HG03342 (cell line): ENCODE measurements at regions not wholly inside any gene's neighbourhood (a gene's known extent, or its start where the extent isn't known, plus 50 kb on each side); places are given as distances from the start of the nearest gene placed in this dataset.
A peak's percentile ranks its signal among the peaks of the same experiment; 100 is the strongest.

Experiments used
- ATAC-seq: cut with Tn5 transposase; IDR thresholded peaks from one replicate; pipeline ENCODE4 v1.9.1; 2021; ENCODE audit warnings: mild to moderate bottlenecking, moderate library complexity; ENCODE audit not compliant: unreplicated experiment

DNA sequence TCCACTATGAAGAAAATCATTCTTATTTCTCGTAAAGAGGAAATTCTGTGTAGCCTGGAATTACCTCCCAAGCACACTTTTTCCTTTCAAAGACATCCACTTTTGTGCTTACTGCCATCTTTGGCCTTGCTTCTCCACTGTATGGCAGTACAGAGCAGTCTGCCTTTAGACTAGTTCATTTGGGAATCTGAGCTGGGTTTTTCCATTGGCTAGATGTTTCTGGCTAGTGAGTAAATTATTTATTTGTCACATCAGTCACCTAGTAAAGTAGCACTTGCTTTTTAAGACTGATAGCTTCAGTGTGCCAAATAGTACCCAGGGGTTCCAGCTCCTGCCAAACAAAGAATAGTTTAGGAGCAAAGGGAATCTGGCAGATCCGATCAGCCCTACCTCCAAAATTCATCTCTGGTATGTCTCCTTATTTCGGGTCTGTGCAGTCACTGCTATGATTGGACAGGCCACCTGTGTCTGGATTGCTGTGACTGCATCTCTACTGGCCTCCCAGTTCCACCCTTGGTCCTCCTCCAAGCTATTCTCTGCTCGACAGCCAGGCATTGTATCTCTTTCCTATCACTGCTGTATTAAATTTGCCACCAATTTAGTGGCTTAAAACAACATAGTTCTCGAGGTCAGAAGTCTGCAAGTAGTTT is 97.6 kb downstream of the NUDT12 start:
- no peak for ATAC-seq

DNA sequence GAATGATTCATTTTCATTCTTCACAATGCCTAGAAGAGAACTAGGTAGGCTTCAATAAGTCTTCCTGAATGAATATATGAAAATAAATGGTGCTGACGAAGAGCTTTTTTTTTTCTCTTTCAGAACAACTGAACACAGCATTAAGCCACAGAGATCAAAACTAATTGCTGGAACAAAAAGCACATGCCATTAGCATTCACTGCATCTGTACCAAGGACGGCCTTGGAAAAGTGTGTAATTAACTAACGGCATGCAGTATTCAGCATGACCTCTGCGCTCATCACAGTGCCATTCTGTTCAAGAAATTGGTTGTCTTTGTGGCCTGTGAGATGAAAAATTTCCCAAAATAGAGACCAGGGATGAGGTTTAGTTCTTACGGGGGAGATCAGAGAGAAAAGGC is 99.3 kb downstream of the NUDT12 start:
- no peak for ATAC-seq

DNA sequence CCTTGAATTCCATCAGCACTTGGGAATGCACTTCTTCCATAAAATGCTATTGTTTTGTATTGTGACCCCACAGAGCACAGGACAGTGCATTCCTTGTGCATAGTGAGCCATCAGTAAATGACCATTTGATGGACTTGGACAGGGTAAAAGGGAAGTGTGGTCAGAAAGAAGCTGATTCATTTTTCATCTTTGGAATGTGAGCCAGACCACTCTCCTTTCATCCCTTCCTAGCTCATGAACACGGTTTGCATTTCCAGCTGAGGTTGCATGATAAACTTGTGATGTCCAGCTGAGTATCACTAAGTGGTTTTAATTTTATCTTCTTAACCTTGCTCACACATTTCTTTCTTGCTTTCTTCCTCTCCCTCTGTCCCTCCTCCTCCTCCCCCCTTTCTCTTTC is 101.3 kb downstream of the NUDT12 start:
- ATAC-seq: no peak

DNA sequence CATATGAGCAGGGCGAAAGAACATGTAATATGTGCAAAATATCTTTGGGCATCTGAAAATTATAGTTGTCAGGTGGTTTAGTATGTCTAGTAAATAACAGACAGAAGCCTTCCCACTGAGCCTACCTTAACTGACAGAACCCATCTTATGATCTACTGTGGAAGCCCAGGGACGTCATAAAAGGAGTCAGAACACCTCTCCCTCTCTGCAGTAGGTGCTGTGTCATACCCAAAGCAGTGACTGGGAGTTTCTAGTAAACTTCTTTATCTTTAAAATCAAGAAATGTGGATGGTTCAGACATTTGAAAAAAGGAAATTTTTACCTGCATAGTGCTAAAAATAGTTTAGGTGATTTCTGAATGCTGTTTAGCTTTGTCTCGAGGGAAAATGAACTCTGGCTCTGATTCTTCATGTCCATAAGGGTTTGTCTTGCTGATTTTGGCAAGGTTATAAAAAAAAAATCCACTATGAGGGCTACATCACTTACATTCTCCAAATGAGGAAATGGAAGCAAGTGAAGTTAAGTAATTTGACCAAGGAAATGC is 104.0 kb downstream of the NUDT12 start:
- ATAC-seq: no peak

DNA sequence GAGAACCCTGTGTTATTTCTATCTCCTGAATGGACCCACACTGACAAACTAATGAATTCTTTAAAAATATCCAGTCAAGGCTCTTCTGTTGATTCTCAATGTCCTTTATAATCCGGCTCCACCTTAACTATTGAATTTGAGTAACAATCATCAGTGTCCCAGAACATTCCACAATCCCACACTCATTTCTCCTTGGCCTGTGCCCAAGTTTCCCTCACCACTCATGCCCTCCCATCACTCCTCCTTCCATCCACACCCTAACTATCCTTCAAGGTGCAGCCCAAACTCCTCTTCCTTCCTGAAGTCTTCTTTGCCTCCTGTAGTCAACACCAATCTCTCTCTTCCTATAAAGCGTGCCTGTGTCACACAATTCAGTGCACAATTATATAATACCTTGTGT is 106.1 kb downstream of the NUDT12 start:
- ATAC-seq: no peak

DNA sequence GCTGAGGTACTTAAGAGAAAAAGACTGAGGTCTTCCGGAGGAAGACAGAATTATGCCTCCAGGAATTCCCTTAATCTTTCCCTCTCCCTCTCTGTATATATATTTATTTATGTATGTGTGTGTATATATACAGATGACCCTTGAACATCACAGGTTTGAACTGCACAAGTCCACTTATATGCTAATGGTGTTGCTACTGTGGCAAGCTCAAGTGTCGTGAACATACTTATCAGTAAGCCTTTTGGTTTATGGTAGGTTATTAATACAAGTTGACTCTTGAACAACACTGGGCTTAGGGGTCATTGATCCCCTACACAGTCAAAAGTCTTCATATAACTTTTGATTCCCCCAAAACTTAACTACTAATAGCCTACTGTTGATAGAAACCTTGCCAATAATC is 106.8 kb downstream of the NUDT12 start:
- ATAC-seq: no peak

DNA sequence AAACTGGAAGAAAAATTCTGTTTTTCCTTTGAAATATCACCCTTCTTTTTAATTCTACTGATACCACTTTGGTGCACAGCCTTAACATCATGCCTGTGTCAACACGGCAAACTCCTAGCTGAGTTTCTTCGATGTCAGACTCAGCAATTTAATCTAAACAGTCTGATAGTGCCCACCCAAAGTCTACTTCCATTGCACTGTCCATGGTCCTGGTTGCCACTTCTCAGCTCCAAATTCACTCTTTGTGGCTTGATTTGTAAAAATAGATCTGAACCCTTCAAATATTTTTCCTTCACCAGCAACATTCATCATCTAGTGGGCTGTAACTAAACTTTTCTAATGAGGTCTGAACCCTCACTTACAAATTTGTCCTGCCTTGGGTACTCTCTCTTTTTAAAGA is 107.8 kb downstream of the NUDT12 start:
- no peak for ATAC-seq

DNA sequence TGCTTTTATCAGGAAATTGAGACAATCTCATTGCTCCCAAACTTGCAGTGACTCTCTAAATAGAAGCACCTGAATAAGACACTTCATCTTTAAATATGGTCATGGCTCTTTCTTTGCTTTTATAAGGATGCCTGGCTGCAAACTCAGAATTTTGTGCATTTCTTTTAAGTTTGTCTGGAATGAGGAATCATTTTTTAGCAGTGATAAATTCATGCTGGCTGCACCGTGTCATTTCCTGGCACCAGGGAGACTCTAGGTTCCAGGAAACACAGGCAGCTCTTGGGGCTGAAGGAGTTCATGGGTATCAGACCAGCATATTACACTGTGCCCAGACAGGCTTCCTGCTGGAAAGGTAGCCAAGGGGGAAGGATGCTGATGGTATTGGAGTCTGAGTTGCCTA is 109.9 kb downstream of the NUDT12 start:
- no peak for ATAC-seq

DNA sequence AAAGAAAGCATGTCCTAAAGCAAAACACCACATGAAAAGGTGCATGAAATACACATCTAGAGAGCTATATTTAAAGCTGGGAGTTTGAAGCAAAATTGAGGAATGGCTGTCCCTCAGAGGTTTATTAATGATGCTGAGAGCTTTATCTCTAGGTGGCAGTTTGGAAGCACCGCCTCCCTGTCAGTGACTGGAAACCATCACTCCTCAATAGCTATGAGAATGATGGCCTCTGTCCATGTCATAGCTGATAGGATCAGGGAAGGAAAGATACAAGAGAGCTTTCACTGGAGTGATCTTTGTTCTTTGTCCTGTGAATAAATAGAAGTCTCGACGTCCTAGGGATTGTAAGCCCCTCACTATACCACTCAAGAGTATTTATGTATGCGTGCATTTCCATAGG is 110.5 kb downstream of the NUDT12 start:
- ATAC-seq: no peak

DNA sequence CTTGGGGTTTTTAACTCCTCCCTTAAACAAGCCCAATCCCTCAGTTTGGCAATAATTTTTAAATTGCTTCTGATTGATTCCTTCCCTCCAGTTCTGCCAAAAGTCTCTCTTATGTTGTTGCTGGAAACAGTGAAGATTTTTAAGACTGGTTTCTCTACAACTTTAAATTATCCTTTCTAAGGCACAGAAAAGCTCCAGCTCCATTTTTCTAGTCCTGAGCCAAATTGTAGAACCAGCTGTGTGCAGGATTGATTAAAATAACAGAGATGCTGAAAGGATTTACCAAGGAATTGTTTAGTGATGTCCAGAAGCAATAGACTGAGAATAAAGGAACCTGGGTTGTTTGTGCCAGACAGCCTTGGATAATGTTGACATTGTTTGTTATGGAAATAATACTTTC is 111.3 kb downstream of the NUDT12 start:
- no peak for ATAC-seq

DNA sequence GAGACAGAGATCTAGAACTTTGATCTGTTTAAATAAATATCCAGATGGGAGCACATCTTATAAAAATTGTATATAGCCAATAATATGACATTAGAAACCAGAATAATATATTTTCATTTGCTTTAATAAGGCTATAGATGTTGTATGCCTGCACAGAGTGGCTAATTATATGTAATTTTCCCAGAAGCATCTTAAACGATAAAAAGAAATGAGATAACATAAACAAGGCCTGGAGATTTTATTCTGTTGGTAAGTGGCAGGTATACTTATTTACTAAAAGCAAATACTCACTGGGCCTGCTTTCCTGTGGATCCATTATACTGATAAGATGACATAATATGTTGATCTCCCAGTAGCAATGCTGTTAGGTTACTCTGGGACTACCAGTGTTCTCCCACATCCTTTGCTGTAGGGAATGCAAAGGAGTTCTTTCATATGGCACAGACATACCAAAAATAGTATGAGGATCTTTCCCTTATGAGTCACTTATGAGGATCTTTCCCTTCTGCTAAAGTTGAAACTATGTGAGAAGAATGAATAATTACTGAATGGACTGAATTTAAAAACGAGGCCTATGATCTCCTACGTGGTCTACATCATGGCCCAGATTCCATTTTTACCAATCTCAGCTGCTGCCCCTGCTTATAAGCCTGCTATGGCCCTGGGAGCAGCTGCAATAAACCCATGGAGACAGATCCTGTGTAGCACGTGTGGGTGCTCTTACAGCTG is 112.1 kb downstream of the NUDT12 start:
- no peak for ATAC-seq

DNA sequence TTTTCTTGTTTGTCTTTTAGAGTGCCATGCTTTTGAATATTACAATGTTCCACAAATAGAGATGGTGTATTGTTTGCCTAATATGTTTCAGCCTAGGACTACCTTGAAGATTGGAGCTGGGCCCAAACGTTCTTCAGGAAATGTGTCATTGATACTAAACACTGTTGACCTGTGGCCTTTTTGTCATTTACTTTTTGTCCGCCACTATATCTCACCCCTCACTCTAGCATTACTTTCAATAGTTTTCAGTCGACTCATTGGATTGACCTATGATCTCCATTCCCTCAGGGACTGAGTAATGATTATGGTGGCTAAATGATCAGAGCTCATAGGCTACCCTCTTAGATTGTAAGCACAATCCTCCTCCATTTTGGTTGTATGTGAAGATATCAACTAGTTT is 115.8 kb downstream of the NUDT12 start:
- ATAC-seq: no peak

DNA sequence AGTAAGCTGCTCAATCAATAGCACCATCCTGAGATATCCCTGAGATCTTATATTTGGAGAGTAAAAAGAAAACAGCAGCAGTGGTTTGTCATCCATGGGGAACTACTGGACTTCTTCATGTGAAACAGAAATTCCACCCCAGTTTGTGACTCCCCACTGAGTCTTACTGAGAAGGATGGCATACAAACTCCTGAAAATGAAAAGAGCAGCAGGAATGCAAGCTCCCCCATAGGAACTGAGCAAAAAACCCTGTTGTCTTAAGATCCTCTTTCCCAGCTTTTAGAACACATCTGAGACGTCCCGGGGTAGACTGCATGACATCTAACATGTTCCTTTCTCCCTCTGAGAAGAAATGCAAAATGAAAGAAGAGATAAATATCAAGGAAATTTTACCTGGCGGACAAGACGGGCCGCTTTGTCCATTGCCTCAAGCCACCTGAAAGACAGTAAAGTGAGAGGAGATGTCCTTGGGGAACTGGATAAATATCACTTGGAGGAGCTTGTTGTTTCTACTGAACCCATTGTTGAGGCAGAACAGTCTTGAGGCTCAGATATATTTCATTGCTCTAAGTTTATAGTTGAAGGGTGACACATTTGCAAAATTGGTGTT is 117.1 kb downstream of the NUDT12 start:
- no peak for ATAC-seq

DNA sequence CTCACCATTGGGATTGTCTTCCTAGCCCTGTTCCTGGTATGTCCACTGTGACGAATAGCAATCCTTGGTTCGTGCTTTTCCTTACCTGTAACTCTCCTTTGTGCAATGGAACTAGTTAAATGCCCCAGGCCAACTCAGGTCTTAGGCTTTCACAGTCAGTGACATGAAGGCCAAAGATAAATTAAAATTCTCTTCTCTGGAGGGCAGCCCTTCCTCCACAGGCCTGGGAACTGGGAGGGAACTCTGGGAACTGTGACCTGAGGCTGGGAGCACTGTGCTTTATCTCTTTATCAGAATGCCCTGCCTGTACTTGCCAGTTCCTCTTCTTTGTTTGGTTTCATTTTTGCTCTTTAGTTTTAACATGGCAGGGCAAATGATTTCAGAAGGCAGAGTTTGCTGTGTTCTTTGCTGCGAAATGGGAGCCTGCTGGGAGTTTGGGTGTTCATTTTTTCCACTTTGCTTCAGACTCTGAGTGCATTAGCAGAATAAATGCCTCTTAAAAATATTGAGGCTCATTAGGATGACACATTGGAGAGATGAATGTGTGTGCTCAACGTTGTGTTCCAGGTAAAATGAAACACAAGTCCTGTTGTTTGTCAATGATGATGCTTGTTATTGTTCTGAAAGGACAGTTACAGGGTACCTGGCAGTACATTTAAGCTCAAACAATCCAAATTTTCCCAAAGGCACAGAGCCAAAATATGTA is 118.1 kb downstream of the NUDT12 start:
- ATAC-seq: peak; percentile 65

DNA sequence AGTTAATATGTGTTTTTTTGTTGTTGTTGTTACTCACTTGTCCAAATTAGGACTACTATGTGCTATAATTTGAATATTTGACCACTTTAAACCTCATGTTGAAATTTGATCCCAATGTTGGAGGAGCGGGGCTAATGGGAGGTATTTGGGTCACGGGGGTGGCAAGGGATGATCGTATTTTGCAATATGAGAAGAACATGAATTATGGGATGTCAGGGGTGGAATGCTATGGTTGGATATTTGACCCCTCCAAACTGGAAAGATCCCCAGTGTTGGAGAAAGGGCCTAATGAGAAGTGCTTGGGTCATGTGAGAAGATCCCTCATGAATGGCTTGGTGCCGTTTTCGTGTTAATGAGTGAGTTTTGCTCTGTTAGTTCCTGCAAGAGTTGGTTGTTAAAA is 119.8 kb downstream of the NUDT12 start:
- no peak for ATAC-seq

DNA sequence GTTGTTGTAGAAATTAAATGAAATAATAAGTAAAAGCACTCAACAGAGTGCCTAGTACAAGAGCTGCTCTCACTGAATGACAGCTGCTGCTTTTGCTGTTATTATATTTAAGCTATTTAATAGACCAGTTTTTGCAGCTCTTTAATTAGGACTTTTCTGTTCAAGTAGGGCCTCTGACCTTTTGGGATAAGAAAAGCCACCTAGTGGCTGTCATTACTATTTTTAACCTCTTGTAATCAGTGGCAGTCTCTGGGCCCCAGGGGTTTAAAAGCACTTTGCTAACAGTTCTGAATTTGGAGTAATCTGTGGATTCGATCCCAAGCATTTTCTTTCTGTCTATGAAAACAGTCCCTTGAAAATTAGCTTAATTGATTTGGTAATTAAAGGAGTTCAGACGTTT is 121.1 kb downstream of the NUDT12 start:
- ATAC-seq: no peak

DNA sequence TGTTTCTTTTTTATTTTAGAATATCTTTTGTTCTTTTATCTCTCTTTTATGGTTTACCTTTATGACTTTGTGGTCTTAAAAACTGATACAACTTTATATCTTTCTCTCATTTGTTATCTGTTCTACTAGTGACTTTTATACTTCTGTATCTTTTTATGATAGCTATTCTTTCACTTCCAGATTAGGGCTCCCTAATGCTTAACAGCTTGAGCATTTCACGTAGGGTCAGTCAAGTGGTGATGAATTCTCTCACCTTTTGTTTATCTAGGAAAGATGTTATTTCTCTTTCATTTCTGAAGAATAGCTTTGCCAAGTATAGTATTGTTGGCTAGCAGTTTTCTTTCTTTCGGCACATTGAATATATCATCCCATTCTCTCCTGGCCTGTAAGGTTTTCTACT is 123.6 kb downstream of the NUDT12 start:
- ATAC-seq: no peak

DNA sequence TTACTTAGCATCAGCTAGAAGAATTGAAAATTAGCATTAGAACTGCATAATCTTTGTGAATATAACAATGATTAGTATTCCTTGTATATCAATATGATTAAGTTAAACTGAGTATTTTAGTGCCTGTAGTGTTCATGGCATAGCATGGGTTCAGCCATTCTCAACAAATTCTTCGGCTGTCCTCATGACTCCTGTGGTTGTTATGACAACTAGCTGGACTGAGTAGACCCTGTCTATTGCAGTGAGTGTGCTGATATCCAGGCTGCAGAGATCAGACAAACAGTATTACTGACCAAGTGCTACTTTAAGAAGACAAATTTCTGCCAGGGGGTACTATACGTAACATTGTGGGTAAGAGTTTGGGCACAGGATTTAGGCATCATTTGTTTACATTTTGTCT is 125.9 kb downstream of the NUDT12 start:
- ATAC-seq: no peak

DNA sequence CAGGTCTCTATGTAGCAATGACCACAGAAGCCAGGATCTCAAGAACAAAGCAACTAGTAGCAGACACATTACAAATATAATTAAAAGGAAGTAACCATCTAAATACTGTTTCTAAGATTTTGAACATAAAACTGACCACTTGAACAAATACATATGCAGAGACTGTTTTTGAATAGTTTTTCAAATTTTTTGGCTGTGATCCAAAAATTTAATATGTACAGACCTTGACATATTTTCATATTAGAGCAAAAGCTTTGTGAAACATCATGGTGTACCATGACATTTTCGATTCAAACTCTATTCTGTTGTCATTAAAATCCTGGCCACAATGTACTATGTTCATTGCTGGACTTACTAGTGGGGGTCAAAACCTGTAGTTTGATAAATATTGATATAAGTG is 126.5 kb downstream of the NUDT12 start:
- ATAC-seq: no peak

DNA sequence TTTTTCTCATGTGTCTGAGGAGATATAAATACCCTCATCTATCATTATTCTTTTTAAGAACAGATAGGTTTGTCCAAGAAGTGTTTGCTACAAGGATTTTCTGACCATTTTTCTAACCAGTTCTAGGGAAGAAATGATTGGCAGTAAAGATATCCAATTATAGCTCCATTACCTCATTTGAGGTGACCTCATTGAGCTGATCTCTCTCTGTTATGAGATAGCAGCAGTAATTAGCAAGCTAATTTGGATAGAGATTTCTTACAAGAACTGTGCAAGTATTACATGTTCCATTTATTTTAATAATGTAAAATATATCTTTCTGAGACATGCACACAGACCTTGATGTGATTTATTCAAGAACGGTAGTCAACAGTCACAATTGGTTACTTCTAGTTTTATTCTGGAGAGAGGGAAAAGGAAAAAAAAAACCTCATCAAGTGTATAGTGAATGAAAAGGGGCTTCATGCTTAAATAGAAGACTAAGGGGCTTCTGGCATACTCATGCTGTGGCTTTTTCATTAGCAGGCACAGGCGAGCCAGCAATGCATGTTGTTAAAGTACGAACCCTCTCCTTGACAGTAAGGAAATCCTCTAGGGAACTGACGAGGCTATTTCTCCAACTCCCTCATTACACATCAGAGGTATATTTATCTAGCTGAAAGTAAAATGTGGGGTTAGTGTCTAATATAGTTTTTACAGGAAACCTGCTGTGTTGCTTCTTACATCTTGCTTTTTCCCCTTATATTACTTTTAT is 127.3 kb downstream of the NUDT12 start:
- ATAC-seq: no peak

DNA sequence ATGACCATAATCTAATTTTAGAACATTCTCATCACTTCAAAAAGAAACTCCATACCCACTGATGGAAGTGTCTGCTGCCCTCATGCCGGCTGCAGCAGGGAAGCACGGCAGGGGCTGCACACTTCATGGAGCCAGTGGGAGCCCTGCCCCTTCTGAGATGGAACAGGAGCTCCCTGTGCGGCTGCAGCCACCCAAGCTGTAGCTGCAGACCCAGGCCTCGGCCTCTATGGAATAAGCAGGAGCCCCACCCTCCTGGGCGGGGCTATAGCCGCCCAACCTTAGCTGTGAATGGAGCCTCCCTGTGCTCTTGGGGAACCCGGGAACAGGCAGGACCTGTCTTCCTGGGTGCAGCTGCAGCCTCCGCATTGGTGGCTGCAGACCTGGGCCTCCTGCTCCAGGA is 128.5 kb downstream of the NUDT12 start:
- ATAC-seq: no peak
